ENCODE measurements at regions not wholly inside any gene's neighbourhood (a gene's known extent, or its start where the extent isn't known, plus 50 kb on each side); places are given as distances from the start of the nearest gene placed in this dataset.

GRCh38 chr1:198086051-198086745 lies 70.6 kb upstream of the NEK7 start:
- Histone ChIP-seq H3K36me3 (ENCODE audit: control insufficient read depth, insufficient read depth, low read length) (no peaks in the 10 kb centered on the region), H3K9ac (ENCODE audit: insufficient read depth in 1 of 2, low read depth in 2 of 2, low read length in 2 of 2) (no peak overlapping the region), H3K27me3 (ENCODE audit: control insufficient read depth in 2 of 2, insufficient read depth in 2 of 2, low read length in 2 of 2) (no peaks in the 10 kb centered on the region), H3K79me2 (ENCODE audit: control insufficient read depth, insufficient read depth, low read length) (no peaks in the 10 kb centered on the region), H3K27ac (ENCODE audit: extremely low read depth, low read depth, low read length) (no peak overlapping the region), H4K20me1 (replicated peaks; ENCODE audit: control insufficient read depth, insufficient read depth, low read length) (no peaks in the 10 kb centered on the region), H3K9me1 (ENCODE audit: control insufficient read depth, insufficient read depth, low read length) (no peaks in the 10 kb centered on the region), H3K9me3 (replicated peaks; ENCODE audit: control insufficient read depth, insufficient read depth, low read depth, low read length) (no peaks in the 10 kb centered on the region), H3K4me1 (replicated peaks in 1 of 2; ENCODE audit: control insufficient read depth in 2 of 2, insufficient read depth in 2 of 2, low read length in 2 of 2) (peaks cover 0 to 6% of the 10 kb centered on the region in 2 experiments; a peak in 2 of 5 replicates), H2AFZ (ENCODE audit: low read depth, low read length) (no peak overlapping the region), H3K4me3 (no peak overlapping the region), H3K4me2 (ENCODE audit: insufficient read depth, low read length) (no peak overlapping the region)
- POLR2A ChIA-PET, result interaction anchor here (1.4 kb wide), 1 partner anchor 16 kb away, joined by 3 read pairs; no protein-coding TSS in a partner anchor
- BruUV-seq (replicated peaks), result no TSS peak
- no peak for ATAC-seq
- no peak for TF ChIP-seq ZNF121 (CRISPR knock-in tag; conservative IDR thresholded peaks at IDR 0.05)
- TF ChIP-seq SMARCE1 (IDR thresholded peaks at IDR 0.05), result no peak
- TF ChIP-seq ZBTB7A (IDR thresholded peaks at IDR 0.05; ENCODE audit: borderline replicate concordance, control insufficient read depth, low read depth, low read length), result no peak
- 0 out of 2 replicates have a peak, but pooled peaks have one; percentile 9 for TF ChIP-seq SAFB (IDR thresholded peaks at IDR 0.05; ENCODE audit: borderline replicate concordance, low read depth, low read length)
- TF ChIP-seq DNMT1 (IDR thresholded peaks at IDR 0.05), result no peak
- TF ChIP-seq ETV6 (IDR thresholded peaks at IDR 0.05; ENCODE audit: borderline replicate concordance in 1 of 2, low read depth in 2 of 2, low read length in 1 of 2), result no peak
- TF ChIP-seq ETV6 (CRISPR knock-in tag; IDR thresholded peaks at IDR 0.05; ENCODE audit: borderline replicate concordance), result 0 out of 2 replicates have a peak, but pooled peaks have one; percentile 46
- TF ChIP-seq DACH1 (IDR thresholded peaks at IDR 0.05; ENCODE audit: partially characterized antibody), result peak; percentile 96
- TF ChIP-seq ZNF740 (CRISPR knock-in tag; IDR thresholded peaks at IDR 0.05), result no peak
- TF ChIP-seq ZNF740 (tag; IDR thresholded peaks at IDR 0.05), result no peak
- no peak for TF ChIP-seq YBX1 (IDR thresholded peaks at IDR 0.05)
- no peak for TF ChIP-seq PCBP1 (IDR thresholded peaks at IDR 0.05; ENCODE audit: low read depth, low read length, poor library complexity, severe bottlenecking)
- no peak for TF ChIP-seq ZNF507 (tag; conservative IDR thresholded peaks at IDR 0.05)
- TF ChIP-seq THRB (CRISPR knock-in tag; conservative IDR thresholded peaks at IDR 0.05), result no peak
- TF ChIP-seq AFF4 (CRISPR knock-in tag; IDR thresholded peaks at IDR 0.05), result no peak
- FAIRE-seq, result no peak
- in situ Hi-C loops (cut with MboI), result no loop called here
- no peak for DNase-seq (ENCODE audit: extremely low read depth in 1 of 4, low spot score in 3 of 4)
- intact Hi-C loops (cut with micrococcal nuclease), result loop anchor here (5.0 kb wide), 2 partner anchors 191 to 381 kb away; no protein-coding TSS in a partner anchor
- 41% methylated on average over 1 of the region's 1 CpG for WGBS (ENCODE audit: insufficient coverage, low coverage, missing lambda C conversion rate)
- CTCF ChIA-PET (ENCODE audit: low intra/inter-chr PET ratio), result no interaction called here

All from K562 (cell line).